ENCODE measurements at regions not wholly inside any gene's neighbourhood (a gene's known extent, or its start where the extent isn't known, plus 50 kb on each side); places are given as distances from the start of the nearest gene placed in this dataset.

DNA sequence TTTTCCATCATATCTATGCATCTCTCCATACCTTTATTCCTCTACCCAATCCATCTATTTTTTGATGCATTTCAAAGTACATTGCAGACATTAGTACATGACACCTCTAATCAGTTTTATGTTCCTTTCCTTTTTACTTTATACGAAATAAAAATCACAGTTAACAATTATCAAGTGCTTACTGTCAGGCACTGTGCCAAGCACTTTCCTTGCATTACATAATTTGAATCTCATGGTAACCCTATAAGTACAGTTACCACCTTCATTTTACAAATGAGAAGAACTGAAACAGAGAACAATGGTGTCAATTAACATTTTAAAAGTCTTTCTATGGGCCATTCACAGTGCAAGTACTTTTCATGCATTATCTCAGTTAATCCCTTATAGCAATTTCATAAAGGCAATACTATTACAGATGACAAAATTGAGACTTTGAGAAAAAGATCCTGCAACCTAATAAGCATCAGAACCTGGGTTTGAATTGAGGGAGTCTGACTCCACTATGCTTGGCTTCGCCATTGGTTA is 544.4 kb upstream of the TNP1 start:
- TF ChIP-seq, protein P1, sequence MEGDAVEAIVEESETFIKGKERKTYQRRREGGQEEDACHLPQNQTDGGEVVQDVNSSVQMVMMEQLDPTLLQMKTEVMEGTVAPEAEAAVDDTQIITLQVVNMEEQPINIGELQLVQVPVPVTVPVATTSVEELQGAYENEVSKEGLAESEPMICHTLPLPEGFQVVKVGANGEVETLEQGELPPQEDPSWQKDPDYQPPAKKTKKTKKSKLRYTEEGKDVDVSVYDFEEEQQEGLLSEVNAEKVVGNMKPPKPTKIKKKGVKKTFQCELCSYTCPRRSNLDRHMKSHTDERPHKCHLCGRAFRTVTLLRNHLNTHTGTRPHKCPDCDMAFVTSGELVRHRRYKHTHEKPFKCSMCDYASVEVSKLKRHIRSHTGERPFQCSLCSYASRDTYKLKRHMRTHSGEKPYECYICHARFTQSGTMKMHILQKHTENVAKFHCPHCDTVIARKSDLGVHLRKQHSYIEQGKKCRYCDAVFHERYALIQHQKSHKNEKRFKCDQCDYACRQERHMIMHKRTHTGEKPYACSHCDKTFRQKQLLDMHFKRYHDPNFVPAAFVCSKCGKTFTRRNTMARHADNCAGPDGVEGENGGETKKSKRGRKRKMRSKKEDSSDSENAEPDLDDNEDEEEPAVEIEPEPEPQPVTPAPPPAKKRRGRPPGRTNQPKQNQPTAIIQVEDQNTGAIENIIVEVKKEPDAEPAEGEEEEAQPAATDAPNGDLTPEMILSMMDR (conservative IDR thresholded peaks at IDR 0.05; ENCODE audit: low read depth, low read length), result no peak
- TF ChIP-seq EZH2 (IDR thresholded peaks at IDR 0.05; ENCODE audit: borderline replicate concordance, low read depth, low read length, poor library complexity, severe bottlenecking), result no peak
